Trophoblast cell (in vitro differentiated cells and primary cell): ENCODE measurements at regions not wholly inside any gene's neighbourhood (a gene's known extent, or its start where the extent isn't known, plus 50 kb on each side); places are given as distances from the start of the nearest gene placed in this dataset.

Source experiments
- DNase-seq, 2 donors: peaks; one replicate each; pipeline ENCODE4 v3.0.0-alpha.2; 2016
- H2AFZ ChIP-seq: 2 replicates; pipeline ENCODE4 v1.6.1; 2013; ENCODE audit warnings: low read length, moderate library complexity, mild to moderate bottlenecking; ENCODE audit not compliant: insufficient read depth, poor library complexity
- H2AK5ac ChIP-seq: 2 replicates; pipeline ENCODE4 v1.6.1; 2013; ENCODE audit warnings: mild to moderate bottlenecking, low read length
- H2BK120ac ChIP-seq: 2 replicates; pipeline ENCODE4 v1.6.1; 2013; ENCODE audit warnings: low read length, mild to moderate bottlenecking, moderate library complexity; ENCODE audit not compliant: insufficient read depth, poor library complexity
- H2BK12ac ChIP-seq: 2 replicates; pipeline ENCODE4 v1.6.1; 2013; ENCODE audit warnings: mild to moderate bottlenecking, low read length, moderate library complexity
- H2BK5ac ChIP-seq: 2 replicates; pipeline ENCODE4 v1.6.1; 2013; ENCODE audit warnings: low read length, low read depth, moderate library complexity, mild to moderate bottlenecking; ENCODE audit not compliant: poor library complexity
- H3K14ac ChIP-seq: 2 replicates; pipeline ENCODE4 v1.6.1; 2013; ENCODE audit warnings: mild to moderate bottlenecking, low read length
- H3K18ac ChIP-seq: 2 replicates; pipeline ENCODE4 v1.6.1; 2013; ENCODE audit warnings: mild to moderate bottlenecking, low read length
- H3K23ac ChIP-seq: 2 replicates; pipeline ENCODE4 v1.6.1; 2013; ENCODE audit warnings: low read length
- H3K27ac ChIP-seq: 2 replicates; pipeline ENCODE4 v1.5.1; 2013; ENCODE audit warnings: low read depth, mild to moderate bottlenecking, inconsistent platforms, low read length, moderate library complexity
- H3K27me3 ChIP-seq: 2 replicates; pipeline ENCODE4 v1.6.1; 2013; ENCODE audit warnings: inconsistent platforms, mild to moderate bottlenecking, low read length, moderate library complexity; ENCODE audit not compliant: insufficient read depth
- H3K36me3 ChIP-seq, 2 experiments: 1 replicate in 1 of 2; 2 replicates in 1 of 2; pipeline ENCODE4 v1.6.1; 2013; ENCODE audit warnings: low read length in 2 of 2, mild to moderate bottlenecking in 2 of 2, moderate library complexity in 1 of 2; ENCODE audit not compliant: insufficient read depth in 2 of 2, control insufficient read depth in 1 of 2
- H3K4ac ChIP-seq: 2 replicates; pipeline ENCODE4 v1.6.1; 2013; ENCODE audit warnings: low read depth, mild to moderate bottlenecking, low read length, moderate library complexity
- H3K4me1 ChIP-seq, 2 experiments: 1 replicate in 1 of 2; 2 replicates in 1 of 2; pipeline ENCODE4 v1.6.1; 2013; ENCODE audit warnings: low read length in 2 of 2, mild to moderate bottlenecking in 2 of 2, moderate library complexity in 1 of 2; ENCODE audit not compliant: insufficient read depth in 2 of 2, control insufficient read depth in 1 of 2
- H3K4me2 ChIP-seq: 2 replicates; pipeline ENCODE4 v1.6.1; 2013; ENCODE audit warnings: inconsistent platforms, mild to moderate bottlenecking, low read length, moderate library complexity
- H3K4me3 ChIP-seq: 2 replicates; pipeline ENCODE4 v1.5.1; 2013; ENCODE audit warnings: mild to moderate bottlenecking, low read depth, low read length, inconsistent platforms
- H3K79me1 ChIP-seq: one replicate; pipeline ENCODE4 v1.6.1; 2013; ENCODE audit warnings: low read length
- H3K79me2 ChIP-seq: 2 replicates; pipeline ENCODE4 v1.6.1; 2013; ENCODE audit warnings: low read length, mild to moderate bottlenecking; ENCODE audit not compliant: control insufficient read depth, insufficient read depth, poor library complexity
- H3K9ac ChIP-seq: 2 replicates; pipeline ENCODE4 v1.6.1; 2013; ENCODE audit warnings: mild to moderate bottlenecking, low read length
- H3K9me3 ChIP-seq: 2 replicates; pipeline ENCODE4 v1.6.1; 2013; ENCODE audit warnings: low read depth, mild to moderate bottlenecking, control low read depth, inconsistent platforms, low read length; ENCODE audit not compliant: insufficient read depth
- H4K12ac ChIP-seq: 2 replicates; pipeline ENCODE4 v1.6.1; 2013; ENCODE audit warnings: low read depth, mild to moderate bottlenecking, low read length, moderate library complexity
- H4K8ac ChIP-seq: 2 replicates; pipeline ENCODE4 v1.6.1; 2013; ENCODE audit warnings: low read depth, mild to moderate bottlenecking, low read length, moderate library complexity
- H4K91ac ChIP-seq: one replicate; pipeline ENCODE4 v1.6.1; 2013; ENCODE audit warnings: low read depth, mild to moderate bottlenecking, low read length, moderate library complexity
- WGBS: extraction: QIAGEN DNeasy Blood & Tissue Kit; methylation state at CpG from one replicate; pipeline ENCODE4 v1.1.7; 2013; ENCODE audit warnings: missing lambda C conversion rate; ENCODE audit not compliant: insufficient read length, insufficient coverage; ENCODE audit errors: extremely low coverage; 5-methylcytosine and 5-hydroxymethylcytosine counted together

- Histone ChIP-seq H4K12ac (no peak overlapping the region), H3K9ac (no peak overlapping the region), H3K4me1 (peaks cover 0 to 2% of the 10 kb centered on the region in 2 experiments), H3K14ac (no peak overlapping the region), H3K4me3 (no peak overlapping the region), H2BK120ac (no peak overlapping the region), H3K79me2 (no peaks in the 10 kb centered on the region), H3K4ac (no peak overlapping the region), H3K27ac (no peak overlapping the region), H3K4me2 (no peak overlapping the region), H3K18ac (no peak overlapping the region), H2BK5ac (no peak overlapping the region), H3K27me3 (no peaks in the 10 kb centered on the region), H3K23ac (no peak overlapping the region), H3K36me3 (no peaks in the 10 kb centered on the region), H4K91ac (no peak overlapping the region), H3K9me3 (no peaks in the 10 kb centered on the region), H3K79me1 (no peaks in the 10 kb centered on the region), H4K8ac (no peak overlapping the region), H2AK5ac (no peak overlapping the region), H2AFZ (no peak overlapping the region), H2BK12ac (no peak overlapping the region)
- no peak for DNase-seq
- no CpG with 5 or more reads among the region's 7 CpGs for WGBS
These were observed 173.7 kb downstream of the SP3 start for GRCh38 chr2:173791502-173791901.

GRCh38 chr2:173792166-173792565, 173.0 kb downstream of the SP3 start:
- Histone ChIP-seq H3K79me1 (no peaks in the 10 kb centered on the region), H4K8ac (no peak overlapping the region), H2BK12ac (no peak overlapping the region), H3K4me2 (no peak overlapping the region), H3K79me2 (no peaks in the 10 kb centered on the region), H2BK5ac (no peak overlapping the region), H4K12ac (no peak overlapping the region), H2AK5ac (no peak overlapping the region), H3K14ac (no peak overlapping the region), H3K18ac (no peak overlapping the region), H3K9ac (no peak overlapping the region), H3K27ac (no peak overlapping the region), H3K36me3 (no peaks in the 10 kb centered on the region), H2BK120ac (no peak overlapping the region), H3K23ac (no peak overlapping the region), H3K27me3 (no peaks in the 10 kb centered on the region), H4K91ac (no peak overlapping the region), H2AFZ (no peak overlapping the region), H3K4me1 (peaks cover 0 to 2% of the 10 kb centered on the region in 2 experiments), H3K4me3 (no peak overlapping the region), H3K4ac (no peak overlapping the region), H3K9me3 (no peaks in the 10 kb centered on the region)
- no peak for DNase-seq
- WGBS, result no CpG with 5 or more reads among the region's 7 CpGs

- no peak overlapping the region for H3K27ac ChIP-seq
- peaks cover 0 to 2% of the 10 kb centered on the region in 2 experiments for H3K4me1 ChIP-seq
- H4K91ac ChIP-seq, result no peak overlapping the region
- no peaks in the 10 kb centered on the region for H3K9me3 ChIP-seq
- no peaks in the 10 kb centered on the region for H3K79me2 ChIP-seq
- H3K18ac ChIP-seq, result no peak overlapping the region
- no peak overlapping the region for H3K14ac ChIP-seq
- H3K4ac ChIP-seq, result no peak overlapping the region
- no peak overlapping the region for H3K9ac ChIP-seq
- no peaks in the 10 kb centered on the region for H3K79me1 ChIP-seq
- no peak overlapping the region for H3K4me2 ChIP-seq
- H3K23ac ChIP-seq, result no peak overlapping the region
- H2AFZ ChIP-seq, result no peak overlapping the region
- no peak overlapping the region for H2BK5ac ChIP-seq
- H4K12ac ChIP-seq, result no peak overlapping the region
- no peak overlapping the region for H2AK5ac ChIP-seq
- H2BK120ac ChIP-seq, result no peak overlapping the region
- no CpG with 5 or more reads among the region's 3 CpGs for WGBS
- no peaks in the 10 kb centered on the region for H3K36me3 ChIP-seq
- no peak overlapping the region for H3K4me3 ChIP-seq
- no peak overlapping the region for H4K8ac ChIP-seq
- H3K27me3 ChIP-seq, result no peaks in the 10 kb centered on the region
- no peak overlapping the region for H2BK12ac ChIP-seq
- no peak for DNase-seq
These were observed 172.4 kb downstream of the SP3 start for GRCh38 chr2:173792741-173793140.

- Histone ChIP-seq H3K79me1 (no peaks in the 10 kb centered on the region), H2BK5ac (no peak overlapping the region), H3K4me1 (peaks cover 2% of the 10 kb centered on the region in 2 experiments), H3K36me3 (no peaks in the 10 kb centered on the region), H3K27ac (no peak overlapping the region), H3K18ac (no peak overlapping the region), H2AFZ (no peak overlapping the region), H3K79me2 (no peaks in the 10 kb centered on the region), H3K4me3 (no peak overlapping the region), H3K9ac (no peak overlapping the region), H4K8ac (no peak overlapping the region), H3K4ac (no peak overlapping the region), H3K9me3 (no peaks in the 10 kb centered on the region), H4K12ac (no peak overlapping the region), H3K27me3 (no peaks in the 10 kb centered on the region), H2AK5ac (no peak overlapping the region), H2BK120ac (no peak overlapping the region), H4K91ac (no peak overlapping the region), H3K23ac (no peak overlapping the region), H3K4me2 (no peak overlapping the region), H3K14ac (no peak overlapping the region), H2BK12ac (no peak overlapping the region)
- DNase-seq, result no peak
- WGBS, result no CpG with 5 or more reads among the region's 12 CpGs
These were observed 171.2 kb downstream of the SP3 start for GRCh38 chr2:173793709-173794565.
